ENCODE measurements at regions not wholly inside any gene's neighbourhood (a gene's known extent, or its start where the extent isn't known, plus 50 kb on each side); places are given as distances from the start of the nearest gene placed in this dataset.

DNA sequence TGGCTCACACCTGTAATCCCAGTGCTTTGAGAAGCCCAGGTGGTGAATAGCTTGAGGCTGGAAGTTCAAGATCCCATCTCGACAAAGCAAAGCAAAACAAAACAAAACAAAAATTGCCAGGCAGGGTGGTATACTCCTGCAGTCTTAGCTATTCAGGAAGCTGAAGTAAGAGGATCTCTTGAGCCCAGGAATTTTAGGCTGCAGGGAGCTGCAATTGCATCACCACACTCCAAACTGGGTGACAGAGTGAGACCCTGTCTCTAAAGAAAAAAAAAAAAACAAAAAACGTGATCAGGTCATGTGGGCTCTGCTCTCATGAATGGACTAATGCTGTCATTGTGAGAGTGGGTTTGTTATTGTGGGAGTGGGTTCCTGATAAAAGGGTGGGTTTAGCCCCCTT, 409.1 kb downstream of the NPIPA7 start:
- Mint-ChIP-seq H3K27ac (ENCODE audit: low read depth, unreplicated experiment) (no peak overlapping the region), H3K27me3 (ENCODE audit: insufficient read depth, unreplicated experiment) (no peaks in the 10 kb centered on the region), H3K36me3 (ENCODE audit: insufficient read depth, unreplicated experiment) (no peaks in the 10 kb centered on the region), H3K4me3 (ENCODE audit: unreplicated experiment) (no peak overlapping the region), H3K4me1 (ENCODE audit: insufficient read depth, unreplicated experiment) (no peaks in the 10 kb centered on the region), H3K9me3 (ENCODE audit: unreplicated experiment) (peaks cover 22% of the 10 kb centered on the region)
- TF ChIP-seq, protein P1, sequence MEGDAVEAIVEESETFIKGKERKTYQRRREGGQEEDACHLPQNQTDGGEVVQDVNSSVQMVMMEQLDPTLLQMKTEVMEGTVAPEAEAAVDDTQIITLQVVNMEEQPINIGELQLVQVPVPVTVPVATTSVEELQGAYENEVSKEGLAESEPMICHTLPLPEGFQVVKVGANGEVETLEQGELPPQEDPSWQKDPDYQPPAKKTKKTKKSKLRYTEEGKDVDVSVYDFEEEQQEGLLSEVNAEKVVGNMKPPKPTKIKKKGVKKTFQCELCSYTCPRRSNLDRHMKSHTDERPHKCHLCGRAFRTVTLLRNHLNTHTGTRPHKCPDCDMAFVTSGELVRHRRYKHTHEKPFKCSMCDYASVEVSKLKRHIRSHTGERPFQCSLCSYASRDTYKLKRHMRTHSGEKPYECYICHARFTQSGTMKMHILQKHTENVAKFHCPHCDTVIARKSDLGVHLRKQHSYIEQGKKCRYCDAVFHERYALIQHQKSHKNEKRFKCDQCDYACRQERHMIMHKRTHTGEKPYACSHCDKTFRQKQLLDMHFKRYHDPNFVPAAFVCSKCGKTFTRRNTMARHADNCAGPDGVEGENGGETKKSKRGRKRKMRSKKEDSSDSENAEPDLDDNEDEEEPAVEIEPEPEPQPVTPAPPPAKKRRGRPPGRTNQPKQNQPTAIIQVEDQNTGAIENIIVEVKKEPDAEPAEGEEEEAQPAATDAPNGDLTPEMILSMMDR (IDR thresholded peaks at IDR 0.05; ENCODE audit: unreplicated experiment), result no peak
- DNase-seq (ENCODE audit: unreplicated experiment), result no peak
- POLR2A ChIA-PET, result no interaction called here
- intact Hi-C loops (cut with micrococcal nuclease), result no loop called here
- CTCF ChIA-PET, result no interaction called here
- no TSS peak for BruUV-seq (replicated peaks)

DNA sequence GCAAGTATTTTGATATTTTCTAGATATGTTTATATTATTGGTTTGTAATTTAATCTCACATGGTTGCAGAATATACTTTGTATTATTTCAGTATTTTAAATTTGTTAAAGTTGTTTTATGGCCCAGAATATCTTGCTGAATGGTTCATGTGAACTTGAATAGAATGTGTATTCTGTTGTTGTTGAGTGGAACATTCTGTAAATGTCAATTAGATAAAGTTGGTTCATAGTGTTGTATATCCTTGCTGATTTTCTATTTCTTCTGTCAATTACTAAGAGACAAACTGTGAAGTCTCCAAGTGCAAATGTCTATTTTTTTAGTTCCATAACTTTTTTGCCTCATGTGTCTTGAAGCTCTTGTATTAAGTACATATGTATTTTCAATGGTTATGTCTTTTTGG, 411.7 kb downstream of the NPIPA7 start:
- no peaks in the 10 kb centered on the region for H3K27me3 Mint-ChIP-seq (ENCODE audit: insufficient read depth, unreplicated experiment)
- no peak overlapping the region for H3K27ac Mint-ChIP-seq (ENCODE audit: low read depth, unreplicated experiment)
- peaks cover 35% of the 10 kb centered on the region for H3K9me3 Mint-ChIP-seq (ENCODE audit: unreplicated experiment)
- CTCF ChIA-PET, result no interaction called here
- DNase-seq (ENCODE audit: unreplicated experiment), result no peak
- H3K36me3 Mint-ChIP-seq (ENCODE audit: insufficient read depth, unreplicated experiment), result no peaks in the 10 kb centered on the region
- intact Hi-C loops (cut with micrococcal nuclease), result no loop called here
- H3K4me3 Mint-ChIP-seq (ENCODE audit: unreplicated experiment), result no peak overlapping the region
- BruUV-seq (replicated peaks), result no TSS peak
- no peaks in the 10 kb centered on the region for H3K4me1 Mint-ChIP-seq (ENCODE audit: insufficient read depth, unreplicated experiment)
- POLR2A ChIA-PET, result no interaction called here
- TF ChIP-seq, protein P1 (IDR thresholded peaks at IDR 0.05; ENCODE audit: unreplicated experiment), result no peak

DNA sequence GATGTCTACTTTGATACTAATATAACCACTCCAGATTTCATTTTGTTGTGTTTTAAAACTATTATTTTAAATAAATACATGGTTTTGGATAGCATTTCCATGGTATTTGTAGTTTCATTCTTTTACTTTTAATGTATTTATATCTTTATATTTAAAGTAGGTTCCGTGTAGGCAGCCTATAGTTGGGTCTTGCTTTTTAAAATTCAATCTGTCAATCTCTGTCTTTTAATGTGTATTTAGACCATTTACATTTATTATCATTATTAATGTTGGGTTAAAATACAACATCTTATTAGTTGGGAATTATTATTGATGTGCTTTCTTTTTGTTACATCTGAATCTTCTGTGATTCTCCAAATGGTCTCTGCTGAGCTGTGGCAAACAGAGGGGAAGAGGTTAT, 412.1 kb downstream of the NPIPA7 start:
- no peak for DNase-seq (ENCODE audit: unreplicated experiment)
- no peak overlapping the region for H3K4me3 Mint-ChIP-seq (ENCODE audit: unreplicated experiment)
- H3K27ac Mint-ChIP-seq (ENCODE audit: low read depth, unreplicated experiment), result no peak overlapping the region
- intact Hi-C loops (cut with micrococcal nuclease), result no loop called here
- no TSS peak for BruUV-seq (replicated peaks)
- H3K9me3 Mint-ChIP-seq (ENCODE audit: unreplicated experiment), result peaks cover 35% of the 10 kb centered on the region
- H3K27me3 Mint-ChIP-seq (ENCODE audit: insufficient read depth, unreplicated experiment), result no peaks in the 10 kb centered on the region
- POLR2A ChIA-PET, result no interaction called here
- TF ChIP-seq, protein P1 (IDR thresholded peaks at IDR 0.05; ENCODE audit: unreplicated experiment), result no peak
- no peaks in the 10 kb centered on the region for H3K36me3 Mint-ChIP-seq (ENCODE audit: insufficient read depth, unreplicated experiment)
- no peaks in the 10 kb centered on the region for H3K4me1 Mint-ChIP-seq (ENCODE audit: insufficient read depth, unreplicated experiment)
- CTCF ChIA-PET, result no interaction called here

DNA sequence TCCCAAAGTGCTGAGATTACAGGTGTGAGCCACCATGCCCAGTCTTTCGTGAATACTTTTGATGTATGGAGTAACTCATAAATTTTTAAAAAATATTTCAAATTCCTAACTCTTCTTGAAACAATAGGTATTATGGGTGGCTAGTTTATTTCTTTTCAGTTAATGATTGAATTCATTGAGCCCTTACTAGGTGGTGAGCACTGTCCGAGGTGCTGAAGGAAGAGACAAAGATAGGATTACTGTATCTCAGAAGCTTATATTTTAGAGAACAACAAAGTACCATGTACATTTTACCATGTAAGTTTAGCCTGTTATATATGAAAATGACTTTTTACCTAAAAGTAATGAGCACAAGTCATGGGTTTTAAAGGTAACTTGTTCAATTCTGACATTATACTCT, 418.3 kb downstream of the NPIPA7 start:
- no peaks in the 10 kb centered on the region for H3K27me3 Mint-ChIP-seq (ENCODE audit: insufficient read depth, unreplicated experiment)
- TF ChIP-seq, protein P1 (IDR thresholded peaks at IDR 0.05; ENCODE audit: unreplicated experiment), result no peak
- no peak overlapping the region for H3K4me3 Mint-ChIP-seq (ENCODE audit: unreplicated experiment)
- H3K9me3 Mint-ChIP-seq (ENCODE audit: unreplicated experiment), result peaks cover 56% of the 10 kb centered on the region
- DNase-seq (ENCODE audit: unreplicated experiment), result no peak
- ChIA-PET POLR2A (no interaction called here), CTCF (no interaction called here)
- no peaks in the 10 kb centered on the region for H3K4me1 Mint-ChIP-seq (ENCODE audit: insufficient read depth, unreplicated experiment)
- intact Hi-C loops (cut with micrococcal nuclease), result no loop called here
- H3K27ac Mint-ChIP-seq (ENCODE audit: low read depth, unreplicated experiment), result no peak overlapping the region
- BruUV-seq (replicated peaks), result no TSS peak
- no peaks in the 10 kb centered on the region for H3K36me3 Mint-ChIP-seq (ENCODE audit: insufficient read depth, unreplicated experiment)

Data from MCF 10A (cell line).